ENCODE measurements at regions not wholly inside any gene's neighbourhood (a gene's known extent, or its start where the extent isn't known, plus 50 kb on each side); places are given as distances from the start of the nearest gene placed in this dataset.
A peak's percentile ranks its signal among the peaks of the same experiment; 100 is the strongest.

DNA sequence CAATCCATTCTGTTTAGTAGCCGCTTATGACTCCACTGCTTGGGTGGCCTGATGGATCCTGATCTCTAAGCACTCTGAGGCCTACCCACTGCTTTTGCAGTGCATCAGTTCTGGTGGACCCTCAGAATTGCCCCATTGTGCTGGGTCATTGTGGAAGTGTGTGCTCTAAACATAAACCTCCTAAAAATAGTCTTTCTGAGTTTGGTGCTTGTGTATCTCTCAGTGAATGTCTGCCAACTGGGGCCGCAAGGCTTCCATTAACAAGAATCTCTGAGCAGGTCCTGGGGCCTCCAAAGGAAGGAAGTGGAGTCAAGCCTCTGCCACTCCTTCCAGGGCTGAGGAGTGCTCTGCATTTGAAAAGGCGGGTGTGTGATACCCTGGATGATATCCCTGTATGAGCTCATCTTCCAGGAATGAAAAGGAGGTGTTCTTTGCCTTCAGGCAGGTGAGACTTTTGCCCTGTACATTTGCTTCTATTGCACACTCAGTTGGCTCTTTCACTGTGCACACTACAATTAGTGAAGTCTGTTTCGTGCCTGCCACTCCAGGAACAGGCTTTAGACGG lies 80.0 kb upstream of the CACNA2D3 start:
- TF ChIP-seq, protein P1, sequence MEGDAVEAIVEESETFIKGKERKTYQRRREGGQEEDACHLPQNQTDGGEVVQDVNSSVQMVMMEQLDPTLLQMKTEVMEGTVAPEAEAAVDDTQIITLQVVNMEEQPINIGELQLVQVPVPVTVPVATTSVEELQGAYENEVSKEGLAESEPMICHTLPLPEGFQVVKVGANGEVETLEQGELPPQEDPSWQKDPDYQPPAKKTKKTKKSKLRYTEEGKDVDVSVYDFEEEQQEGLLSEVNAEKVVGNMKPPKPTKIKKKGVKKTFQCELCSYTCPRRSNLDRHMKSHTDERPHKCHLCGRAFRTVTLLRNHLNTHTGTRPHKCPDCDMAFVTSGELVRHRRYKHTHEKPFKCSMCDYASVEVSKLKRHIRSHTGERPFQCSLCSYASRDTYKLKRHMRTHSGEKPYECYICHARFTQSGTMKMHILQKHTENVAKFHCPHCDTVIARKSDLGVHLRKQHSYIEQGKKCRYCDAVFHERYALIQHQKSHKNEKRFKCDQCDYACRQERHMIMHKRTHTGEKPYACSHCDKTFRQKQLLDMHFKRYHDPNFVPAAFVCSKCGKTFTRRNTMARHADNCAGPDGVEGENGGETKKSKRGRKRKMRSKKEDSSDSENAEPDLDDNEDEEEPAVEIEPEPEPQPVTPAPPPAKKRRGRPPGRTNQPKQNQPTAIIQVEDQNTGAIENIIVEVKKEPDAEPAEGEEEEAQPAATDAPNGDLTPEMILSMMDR (IDR thresholded peaks at IDR 0.05; ENCODE audit: poor library complexity, severe bottlenecking) = no peak
- DNase-seq (ENCODE audit: low spot score) (no peak), ATAC-seq (ENCODE audit: low read depth) (peak; percentile 93)
- Histone ChIP-seq H3K27me3 (ENCODE audit: insufficient read depth, poor library complexity, severe bottlenecking) (no peaks in the 10 kb centered on the region), H3K4me3 (ENCODE audit: severe bottlenecking) (no peak overlapping the region), H3K4me1 (ENCODE audit: insufficient read depth, poor library complexity, severe bottlenecking) (peaks cover 8% of the 10 kb centered on the region), H3K9me3 (ENCODE audit: severe bottlenecking) (no peaks in the 10 kb centered on the region), H3K36me3 (ENCODE audit: low read depth) (no peaks in the 10 kb centered on the region), H3K27ac (ENCODE audit: poor library complexity, severe bottlenecking) (no peak overlapping the region)

DNA sequence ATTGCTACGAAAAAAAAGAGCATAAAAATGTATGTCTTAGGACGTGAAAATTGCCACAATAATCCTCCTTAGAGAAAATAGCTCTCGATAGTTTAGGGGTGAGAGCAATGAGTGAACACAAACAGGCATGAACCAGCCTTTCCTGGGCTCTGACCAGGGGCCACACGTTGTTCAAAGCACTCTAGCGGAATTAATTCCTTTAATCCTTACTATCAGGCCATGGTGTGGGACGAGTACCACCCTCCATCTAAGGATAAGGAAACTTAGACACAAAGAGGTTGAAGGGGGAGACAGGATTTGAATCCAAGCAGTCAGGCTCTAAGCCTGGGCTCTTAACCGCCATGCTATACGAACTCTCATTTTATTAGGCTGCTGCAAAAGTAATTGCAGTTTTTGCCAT lies 81.9 kb upstream of the CACNA2D3 start:
- ATAC-seq (ENCODE audit: low read depth) (no peak), DNase-seq (ENCODE audit: low spot score) (no peak)
- Histone ChIP-seq H3K4me1 (ENCODE audit: insufficient read depth, poor library complexity, severe bottlenecking) (peaks cover 8% of the 10 kb centered on the region), H3K27ac (ENCODE audit: poor library complexity, severe bottlenecking) (no peak overlapping the region), H3K9me3 (ENCODE audit: severe bottlenecking) (no peaks in the 10 kb centered on the region), H3K36me3 (ENCODE audit: low read depth) (no peaks in the 10 kb centered on the region), H3K27me3 (ENCODE audit: insufficient read depth, poor library complexity, severe bottlenecking) (no peaks in the 10 kb centered on the region), H3K4me3 (ENCODE audit: severe bottlenecking) (no peak overlapping the region)
- TF ChIP-seq, protein P1 (IDR thresholded peaks at IDR 0.05; ENCODE audit: poor library complexity, severe bottlenecking) = no peak

DNA sequence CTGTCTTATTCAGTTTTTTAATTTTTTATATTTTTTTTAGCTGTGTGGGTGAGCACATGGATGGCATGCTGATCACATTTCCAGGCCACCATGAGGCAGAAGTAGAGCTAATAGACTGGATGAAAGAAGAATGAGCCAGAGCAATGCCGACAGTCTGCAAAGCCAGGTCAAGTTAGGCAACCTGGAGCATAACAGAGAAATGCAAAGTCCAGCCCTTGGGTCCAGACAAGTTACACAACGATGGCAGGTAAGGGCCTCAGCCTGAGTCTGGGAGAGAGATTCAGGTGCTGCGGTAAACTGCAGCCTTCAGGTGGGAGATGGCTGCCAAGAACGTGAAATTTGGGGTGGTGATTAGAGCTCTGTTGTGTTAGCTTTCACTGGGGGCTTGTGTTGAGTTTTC lies 84.0 kb upstream of the CACNA2D3 start:
- Histone ChIP-seq H3K4me3 (ENCODE audit: severe bottlenecking) (no peak overlapping the region), H3K27me3 (ENCODE audit: insufficient read depth, poor library complexity, severe bottlenecking) (no peaks in the 10 kb centered on the region), H3K9me3 (ENCODE audit: severe bottlenecking) (no peaks in the 10 kb centered on the region), H3K27ac (ENCODE audit: poor library complexity, severe bottlenecking) (no peak overlapping the region), H3K36me3 (ENCODE audit: low read depth) (no peaks in the 10 kb centered on the region), H3K4me1 (ENCODE audit: insufficient read depth, poor library complexity, severe bottlenecking) (peaks cover 8% of the 10 kb centered on the region)
- no peak for DNase-seq (ENCODE audit: low spot score)
- TF ChIP-seq, protein P1 (IDR thresholded peaks at IDR 0.05; ENCODE audit: poor library complexity, severe bottlenecking) = no peak
- no peak for ATAC-seq (ENCODE audit: low read depth)

DNA sequence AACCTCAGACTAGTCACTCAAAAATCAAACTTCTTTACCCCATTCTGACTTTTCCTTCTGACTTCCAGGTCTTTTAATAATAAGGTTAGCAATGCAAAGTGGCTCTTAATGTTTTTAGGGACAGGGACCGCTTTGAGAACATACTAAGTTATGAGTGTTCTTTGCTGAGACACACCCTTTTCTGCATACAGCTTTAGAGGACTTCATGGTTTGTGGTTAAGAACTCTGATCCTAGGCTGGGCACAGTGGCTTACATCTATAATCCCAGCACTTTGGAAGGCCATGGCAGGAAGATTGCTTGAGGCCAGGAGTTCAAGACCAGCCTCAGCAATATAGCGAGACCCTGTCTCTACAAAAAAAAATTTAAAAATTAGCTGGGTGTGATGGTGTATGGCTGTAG lies 85.8 kb upstream of the CACNA2D3 start:
- Histone ChIP-seq H3K27ac (ENCODE audit: poor library complexity, severe bottlenecking) (no peak overlapping the region), H3K27me3 (ENCODE audit: insufficient read depth, poor library complexity, severe bottlenecking) (no peaks in the 10 kb centered on the region), H3K36me3 (ENCODE audit: low read depth) (no peaks in the 10 kb centered on the region), H3K4me3 (ENCODE audit: severe bottlenecking) (no peak overlapping the region), H3K9me3 (ENCODE audit: severe bottlenecking) (no peaks in the 10 kb centered on the region), H3K4me1 (ENCODE audit: insufficient read depth, poor library complexity, severe bottlenecking) (no peaks in the 10 kb centered on the region)
- DNase-seq (ENCODE audit: low spot score) (no peak), ATAC-seq (ENCODE audit: low read depth) (no peak)
- TF ChIP-seq, protein P1 (IDR thresholded peaks at IDR 0.05; ENCODE audit: poor library complexity, severe bottlenecking) = no peak

DNA sequence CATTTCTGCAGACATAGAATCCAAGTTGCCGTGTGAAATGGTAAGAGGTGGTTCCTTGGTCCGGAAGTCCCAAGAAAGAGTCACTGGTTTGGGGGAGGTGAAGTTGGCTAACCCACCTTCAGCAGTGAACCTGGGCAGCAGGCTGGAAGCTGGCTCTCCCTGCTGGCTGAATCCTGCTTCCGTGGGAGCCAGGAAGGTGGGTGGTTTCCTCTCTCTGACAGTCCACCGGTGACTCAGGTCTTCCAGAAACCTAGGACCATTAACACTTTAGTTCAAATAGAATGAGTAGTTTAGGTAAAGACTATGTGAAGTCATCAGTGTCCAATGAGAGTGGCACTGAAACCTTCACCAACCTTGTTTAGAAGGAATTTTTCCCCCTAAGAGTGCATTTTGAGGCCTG lies 87.4 kb upstream of the CACNA2D3 start:
- DNase-seq (ENCODE audit: low spot score) = no peak
- Histone ChIP-seq H3K4me3 (ENCODE audit: severe bottlenecking) (no peak overlapping the region), H3K27me3 (ENCODE audit: insufficient read depth, poor library complexity, severe bottlenecking) (no peaks in the 10 kb centered on the region), H3K27ac (ENCODE audit: poor library complexity, severe bottlenecking) (no peak overlapping the region), H3K4me1 (ENCODE audit: insufficient read depth, poor library complexity, severe bottlenecking) (no peaks in the 10 kb centered on the region), H3K9me3 (ENCODE audit: severe bottlenecking) (no peaks in the 10 kb centered on the region), H3K36me3 (ENCODE audit: low read depth) (no peaks in the 10 kb centered on the region)
- TF ChIP-seq, protein P1 (IDR thresholded peaks at IDR 0.05; ENCODE audit: poor library complexity, severe bottlenecking) = no peak
- no peak for ATAC-seq (ENCODE audit: low read depth)
